Kidney tubule cell (primary cell): ENCODE measurements at regions not wholly inside any gene's neighbourhood (a gene's known extent, or its start where the extent isn't known, plus 50 kb on each side); places are given as distances from the start of the nearest gene placed in this dataset.

Experiments
- DNase-seq: peaks from one replicate; pipeline ENCODE4 v3.0.0-alpha.2; 2018; ENCODE audit warnings: low spot score

DNA sequence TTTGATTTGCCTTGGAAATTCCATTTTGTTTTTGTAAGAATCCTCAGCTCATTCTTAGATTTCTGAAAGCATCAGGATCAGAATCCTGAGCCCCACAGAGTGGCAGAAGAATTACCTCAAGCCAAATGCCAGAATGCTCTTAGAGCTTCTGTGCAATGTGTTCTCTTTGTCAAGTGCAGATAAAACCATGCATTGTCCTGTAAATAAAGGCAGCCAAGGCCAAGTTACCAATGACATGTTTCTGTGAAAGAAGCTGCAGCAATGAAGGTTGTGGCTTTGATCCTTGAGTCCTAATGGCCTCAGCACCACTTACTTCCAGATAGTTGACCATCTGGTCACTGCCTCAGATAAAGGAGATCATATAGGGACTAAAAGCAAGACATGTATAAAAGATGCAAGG lies 343.3 kb upstream of the AKR1E2 start:
- no peak for DNase-seq

DNA sequence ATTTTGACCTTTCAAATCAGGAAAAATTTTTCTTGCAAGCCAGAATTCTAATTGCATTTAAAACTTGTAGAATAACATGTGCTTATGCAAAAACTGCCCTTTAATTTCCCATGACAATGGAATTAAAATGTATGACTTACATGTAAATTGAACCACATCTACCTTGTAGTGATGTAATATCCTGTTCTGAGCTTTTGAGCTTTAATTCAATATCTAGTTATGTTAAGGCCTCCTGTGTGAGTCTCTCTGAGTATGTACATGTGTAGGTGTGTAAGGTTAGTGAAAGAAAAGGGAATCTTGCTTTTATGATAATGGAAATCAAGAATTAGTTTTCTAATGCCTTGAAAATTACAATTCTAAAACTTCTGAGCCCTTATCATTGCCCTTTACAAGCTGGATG lies 344.8 kb upstream of the AKR1E2 start:
- DNase-seq = no peak

DNA sequence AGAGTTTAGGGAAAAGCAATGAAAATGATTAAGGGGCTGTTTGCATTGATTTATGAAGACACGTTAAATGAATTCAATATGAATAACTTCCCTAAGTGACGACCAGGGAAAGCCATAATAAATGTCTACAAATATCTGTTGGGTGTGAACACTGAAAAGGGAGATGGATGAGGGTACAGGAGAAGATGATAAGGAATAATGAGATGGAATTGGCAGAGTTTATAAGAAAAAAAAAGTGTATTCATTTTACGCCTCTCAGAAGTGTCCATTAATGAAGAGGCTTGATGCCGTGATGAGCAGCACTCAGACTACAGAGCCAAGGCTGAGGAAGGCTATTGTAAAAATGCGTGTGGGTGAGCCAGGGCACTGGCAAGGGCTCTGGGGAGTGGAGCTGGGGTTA lies 346.7 kb upstream of the AKR1E2 start:
- DNase-seq = no peak

DNA sequence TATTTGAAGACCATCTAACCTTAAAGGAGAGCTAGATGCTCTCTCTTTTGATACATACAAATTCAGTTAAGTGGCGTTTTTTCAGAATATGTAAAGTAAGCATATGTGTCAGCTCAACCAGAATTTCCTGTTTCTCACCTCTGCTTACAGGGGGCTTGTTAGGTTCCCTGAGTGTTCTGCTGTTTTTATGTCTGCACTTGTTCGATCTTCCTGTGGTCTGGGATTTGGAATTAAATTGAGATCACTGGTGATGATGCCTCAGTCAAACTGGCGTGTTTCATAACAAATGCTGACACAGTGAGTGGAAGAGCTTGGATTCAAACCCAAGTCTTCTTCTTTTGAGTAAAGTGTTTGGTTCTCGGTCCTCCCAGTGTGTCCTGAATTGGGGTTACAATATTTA lies 348.3 kb upstream of the AKR1E2 start:
- no peak for DNase-seq

DNA sequence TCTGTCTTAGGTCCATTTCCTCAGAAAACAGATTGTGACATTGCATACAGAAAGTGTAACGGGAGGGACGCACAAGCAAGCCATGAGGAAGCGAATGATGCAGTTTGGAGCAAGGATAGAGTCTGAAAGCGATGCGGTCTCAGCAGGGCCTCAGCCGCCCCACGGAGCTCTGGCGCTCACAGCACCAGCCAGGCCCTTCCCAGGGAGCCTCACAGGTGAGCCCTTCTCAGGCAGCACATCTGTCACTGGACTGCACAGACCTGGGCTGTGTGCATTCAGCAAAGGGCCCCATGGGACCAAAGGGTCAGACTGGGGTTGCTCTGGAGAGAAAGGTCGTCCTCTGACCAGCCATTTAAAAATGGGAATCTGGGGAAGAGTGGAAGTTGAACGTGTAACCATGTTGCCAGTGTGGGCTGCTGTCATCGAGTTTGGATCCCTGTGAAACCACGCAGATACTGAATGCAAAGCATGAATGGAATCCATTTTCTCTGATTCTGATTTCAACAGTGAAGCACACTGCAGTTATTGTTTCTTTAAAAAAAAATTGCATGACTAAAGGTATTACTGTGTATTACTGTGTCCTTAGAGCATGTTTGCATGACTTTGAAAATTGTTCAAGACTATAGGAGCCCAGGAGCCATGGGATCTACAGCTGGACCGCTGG lies 350.0 kb upstream of the AKR1E2 start:
- no peak for DNase-seq

DNA sequence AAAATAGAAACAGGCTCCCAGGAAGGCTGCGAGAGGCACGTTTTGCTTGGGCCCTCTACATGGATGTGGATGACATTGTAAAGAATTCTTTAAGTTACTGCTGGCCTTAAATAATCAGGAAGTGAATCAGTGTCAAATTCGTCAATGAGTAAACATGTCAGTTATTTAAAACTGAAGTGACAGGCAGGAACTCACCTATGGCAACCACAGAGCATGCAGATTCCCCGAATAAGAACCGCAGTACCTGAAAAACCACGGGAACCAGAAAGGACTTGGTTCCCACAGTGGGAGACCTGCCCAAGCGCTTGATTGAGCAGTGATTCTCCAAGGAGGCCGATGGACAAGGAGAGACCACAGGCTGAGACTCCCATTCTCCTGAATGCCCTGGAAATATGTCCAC lies 351.2 kb upstream of the AKR1E2 start:
- peak; percentile 59 for DNase-seq

DNA sequence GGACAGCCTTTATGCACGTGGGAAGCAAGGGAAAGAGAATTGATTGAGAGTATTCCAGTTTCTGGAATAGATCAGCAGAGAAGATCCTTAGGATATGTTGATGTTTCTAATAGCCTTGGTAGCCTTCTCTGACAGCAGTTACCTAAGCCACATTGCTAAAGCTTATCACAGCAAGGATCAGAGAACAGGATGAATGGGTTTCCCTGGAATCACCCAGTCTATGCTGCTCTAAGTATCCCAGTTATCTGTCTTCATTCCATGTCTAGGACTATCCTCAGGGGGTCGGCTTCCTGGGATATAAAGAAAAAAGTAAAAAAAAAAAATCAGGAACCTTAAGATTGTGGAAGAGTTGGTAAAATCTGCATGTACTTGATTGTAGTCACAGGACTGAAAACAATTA lies 352.0 kb upstream of the AKR1E2 start:
- DNase-seq = no peak

DNA sequence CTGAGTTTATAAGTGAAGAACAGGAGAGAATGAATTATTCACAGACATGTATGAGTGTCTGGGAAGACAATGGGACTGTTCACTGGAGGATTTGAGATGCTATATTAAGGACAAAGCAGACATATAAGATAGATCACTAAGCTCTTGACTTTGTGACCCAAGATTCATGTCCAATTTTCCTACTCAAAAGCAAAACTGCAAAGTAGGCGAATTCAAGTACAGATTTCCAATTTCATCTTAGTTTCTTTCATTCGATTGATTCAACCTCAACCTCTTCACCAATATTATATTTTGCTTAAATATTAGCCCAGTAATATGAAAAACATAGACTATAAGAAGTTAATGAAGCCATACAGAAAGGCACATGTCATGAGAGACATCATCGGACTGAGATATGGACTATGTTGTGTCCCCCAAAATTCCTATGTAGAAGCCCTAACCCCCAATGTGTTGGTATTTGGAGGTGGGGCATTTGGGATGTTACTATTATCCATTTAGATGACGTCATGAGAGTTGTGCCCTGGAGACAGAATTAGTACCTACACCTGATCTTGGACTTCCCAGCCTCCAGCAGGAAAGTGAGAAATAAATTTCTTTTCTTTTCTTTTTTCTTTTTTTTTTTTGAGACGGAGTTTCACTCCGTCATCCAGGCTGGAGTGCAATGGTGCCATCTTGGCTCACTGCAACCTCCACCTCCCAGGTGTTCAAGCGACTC lies 353.7 kb upstream of the AKR1E2 start:
- DNase-seq = no peak

DNA sequence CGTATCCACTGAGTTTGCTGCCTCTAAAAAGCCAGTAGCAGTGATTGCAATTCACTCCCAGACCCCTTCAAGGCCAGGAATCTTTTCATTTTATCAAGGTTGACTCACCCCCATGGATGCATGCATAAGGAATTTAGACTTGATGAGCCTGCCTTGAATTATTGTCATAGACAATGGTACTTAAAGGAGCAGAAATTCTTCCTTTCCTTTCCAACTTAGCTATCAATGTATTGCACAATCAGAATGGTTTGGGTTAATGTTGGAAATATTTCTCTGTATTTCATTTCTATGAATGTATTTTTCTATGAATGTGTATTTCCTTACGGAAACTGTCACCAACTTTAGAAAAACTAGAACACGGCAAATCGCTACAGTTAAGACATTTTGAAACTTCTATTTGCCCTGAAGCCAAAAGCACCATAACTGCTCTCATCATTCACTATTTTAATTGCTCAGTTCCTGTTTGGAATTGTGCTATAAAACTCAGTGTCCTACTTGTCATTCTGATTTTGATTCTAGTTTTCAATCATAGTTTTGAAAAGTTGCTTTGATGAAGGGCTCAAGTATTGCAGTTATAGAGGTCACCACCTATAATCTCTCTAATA lies 355.7 kb upstream of the AKR1E2 start:
- peak; percentile 67 for DNase-seq

DNA sequence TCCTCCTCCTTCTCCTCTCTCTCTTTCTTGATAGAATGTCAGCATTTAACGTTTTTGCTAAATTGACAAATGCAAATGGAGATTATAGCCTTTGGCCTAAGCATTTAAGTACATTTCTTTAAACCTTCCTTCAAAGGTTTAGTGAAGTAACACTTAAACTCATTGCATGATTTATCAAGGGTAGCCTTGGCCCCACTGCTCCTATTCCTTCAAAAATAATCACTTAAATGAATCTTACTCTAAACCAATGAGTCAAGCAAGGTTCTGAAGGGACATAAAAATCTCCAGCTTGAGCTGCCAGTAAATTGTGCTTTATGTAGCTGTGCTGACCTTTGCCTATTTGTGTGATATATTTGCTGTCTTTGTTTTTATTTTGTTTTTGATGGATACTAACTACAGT lies 358.5 kb upstream of the AKR1E2 start:
- no peak for DNase-seq

DNA sequence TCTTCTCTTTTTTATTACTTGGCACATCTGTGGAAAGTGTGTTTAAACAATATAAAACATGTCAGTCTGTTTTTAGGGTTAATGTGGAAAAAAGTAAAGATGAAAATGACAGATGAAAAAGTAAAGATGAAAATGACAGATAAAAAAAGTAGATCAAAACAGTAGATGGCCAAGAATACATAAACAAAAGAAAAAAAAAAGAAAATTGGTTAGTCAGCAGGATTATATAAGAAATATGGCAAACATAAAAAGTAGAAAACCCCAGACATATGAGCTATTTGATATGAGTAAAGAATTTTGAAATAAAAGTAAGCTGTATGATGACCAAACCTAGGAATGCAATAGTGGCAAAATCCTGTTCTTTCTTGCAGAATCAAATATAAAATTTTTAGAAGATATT lies 365.7 kb upstream of the AKR1E2 start:
- no peak for DNase-seq

DNA sequence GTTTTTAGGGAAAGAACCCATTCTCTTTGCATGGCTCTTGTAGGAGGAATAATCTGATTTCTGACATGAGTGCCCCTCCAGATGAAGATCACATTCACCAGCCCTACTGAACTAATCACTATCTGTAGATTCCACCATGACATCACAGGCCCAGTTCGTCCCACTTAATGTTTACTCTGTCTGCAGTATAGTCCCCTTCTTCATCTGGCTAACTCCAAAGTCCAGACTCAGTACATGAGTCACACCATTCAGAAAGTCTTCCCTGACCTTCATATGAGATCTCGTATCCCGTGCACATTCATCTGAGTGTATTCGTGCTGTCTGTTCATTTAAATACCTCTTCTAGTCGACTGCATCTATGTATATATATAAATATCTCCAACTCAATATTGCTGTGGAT lies 366.5 kb upstream of the AKR1E2 start:
- DNase-seq = peak; percentile 34

DNA sequence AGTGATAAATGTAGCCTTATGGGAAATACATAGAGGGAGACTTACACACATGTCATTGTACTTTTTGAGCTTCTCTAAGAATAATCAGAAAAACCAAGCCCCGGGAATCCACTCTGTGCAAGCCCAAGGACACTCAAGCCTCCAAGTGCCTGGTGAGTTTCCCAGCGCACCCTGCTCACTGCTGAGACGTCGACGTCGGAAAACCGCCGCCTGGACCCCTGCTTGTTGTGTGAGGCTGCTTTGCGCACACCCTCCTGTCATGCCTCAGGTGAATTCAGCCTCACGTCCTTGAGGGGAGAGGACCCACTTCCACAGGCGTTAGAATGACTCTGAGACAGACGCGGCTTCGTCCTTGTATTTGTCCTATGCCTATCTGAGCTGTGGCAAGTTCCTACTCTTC lies 368.4 kb upstream of the AKR1E2 start:
- no peak for DNase-seq

DNA sequence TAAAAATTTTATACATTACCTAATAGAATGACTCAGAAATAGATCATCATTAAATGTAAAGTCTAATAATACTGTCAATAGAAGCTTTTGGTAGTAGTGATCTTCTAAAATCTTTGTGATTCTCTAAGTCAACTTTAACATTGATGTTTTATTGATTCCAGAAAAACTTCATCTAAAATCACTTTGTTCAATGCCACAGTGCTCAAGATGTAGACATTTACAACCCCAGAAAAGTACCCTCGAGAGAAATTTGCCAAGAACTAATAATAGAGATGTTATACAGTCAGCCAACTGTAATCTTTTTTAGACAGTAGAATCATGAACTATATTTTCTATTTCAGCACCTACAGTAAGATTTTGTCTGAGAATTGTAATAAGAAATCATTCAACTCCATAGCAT lies 369.2 kb upstream of the AKR1E2 start:
- DNase-seq = no peak

DNA sequence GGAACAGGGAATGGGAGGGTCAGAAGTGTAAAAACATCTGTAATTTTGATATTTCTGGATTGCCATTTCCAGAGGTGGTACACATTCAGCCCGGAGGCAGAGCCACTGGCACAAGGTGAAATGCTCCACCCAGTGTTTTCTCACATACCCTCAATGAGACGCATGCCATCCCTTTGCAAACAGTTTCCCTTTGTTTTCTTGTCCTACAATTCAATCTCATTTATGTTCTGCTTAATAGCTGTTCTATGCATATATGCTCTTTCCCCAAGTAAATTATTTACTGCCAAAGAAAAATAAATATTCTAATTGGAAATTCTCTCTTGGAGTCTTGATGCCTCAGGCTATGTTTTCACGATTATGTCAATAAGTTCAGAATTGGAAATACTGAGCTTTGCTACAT lies 369.7 kb upstream of the AKR1E2 start:
- no peak for DNase-seq

DNA sequence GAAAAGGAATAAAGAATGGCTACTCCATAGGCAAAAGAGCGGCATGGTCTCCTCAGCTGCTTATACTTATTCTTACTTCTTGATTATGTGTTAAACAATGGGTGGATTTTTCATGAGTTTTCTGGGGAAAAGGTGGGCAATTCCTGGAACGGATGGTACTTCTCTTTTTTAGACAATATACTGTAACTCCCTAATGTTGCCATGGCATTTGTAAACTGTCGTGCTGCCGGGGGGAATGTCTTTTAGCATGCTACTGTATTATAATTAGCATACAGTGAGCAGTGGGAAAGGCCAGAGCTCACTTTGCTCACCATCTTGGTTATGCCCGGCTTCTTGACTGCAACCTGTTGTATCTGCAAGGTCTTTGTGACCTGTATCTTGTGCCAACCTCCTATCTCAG lies 372.1 kb upstream of the AKR1E2 start:
- DNase-seq = no peak

DNA sequence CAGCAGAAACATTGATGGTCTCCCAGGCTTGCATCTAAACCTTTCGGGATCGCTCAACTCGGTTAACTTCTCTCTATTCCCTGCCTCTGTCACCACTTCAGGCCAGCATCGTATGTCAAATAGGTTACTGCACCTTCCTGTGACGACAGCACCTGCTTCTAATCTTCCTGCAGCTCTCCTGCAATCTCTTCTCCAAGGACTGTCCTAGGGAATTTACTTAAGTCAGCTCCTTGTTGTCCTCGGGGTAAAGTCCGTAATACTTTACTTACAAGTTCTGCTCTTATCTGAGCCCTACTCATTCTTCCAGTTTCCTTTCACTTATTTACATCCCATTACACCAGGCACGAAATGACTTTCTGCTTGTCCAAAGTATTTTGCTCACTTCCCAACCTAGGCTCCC lies 372.7 kb upstream of the AKR1E2 start:
- DNase-seq = no peak

DNA sequence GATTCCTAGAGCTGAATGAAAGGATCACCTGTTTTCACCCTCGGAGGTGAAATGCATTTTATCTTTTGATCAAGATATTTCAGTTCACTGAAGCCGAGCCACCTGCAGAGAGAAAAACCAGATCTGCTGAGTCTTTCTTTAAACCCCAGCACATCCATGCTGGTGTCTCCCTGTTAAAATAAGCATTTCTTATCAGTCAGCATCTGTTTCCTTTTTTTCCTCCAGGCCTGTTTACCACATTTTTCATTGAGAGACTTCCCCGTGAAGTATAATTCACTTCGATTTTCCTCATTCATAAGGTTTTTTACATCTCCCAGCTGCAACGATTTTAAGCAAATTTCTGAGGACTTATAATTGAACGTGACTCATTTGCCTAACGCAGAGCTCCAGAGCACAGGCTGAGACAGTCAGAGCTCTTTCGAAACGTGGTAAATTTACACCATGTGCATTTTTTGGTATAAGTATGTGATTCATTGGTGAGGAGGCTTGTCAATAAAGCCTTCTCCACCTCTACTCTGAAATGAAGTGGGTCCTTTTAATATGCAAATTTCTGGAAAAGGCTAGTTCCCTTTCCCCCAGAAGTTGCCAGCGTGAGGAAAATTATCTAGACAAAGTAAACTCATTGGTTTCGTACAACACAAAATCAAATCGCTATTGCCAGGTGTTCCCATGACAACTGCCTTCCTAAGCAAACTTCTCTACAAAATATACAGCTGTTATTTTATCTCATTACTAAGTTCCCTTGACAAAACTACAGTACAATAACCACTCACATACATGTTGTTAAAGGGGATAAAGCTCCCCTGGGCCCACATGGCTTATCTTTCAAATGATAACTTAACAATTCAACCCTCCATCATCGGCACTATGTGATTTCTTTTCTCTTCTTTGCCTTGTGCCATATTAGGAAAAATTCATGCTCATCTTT lies 374.8 kb upstream of the AKR1E2 start:
- DNase-seq = peak; percentile 1

DNA sequence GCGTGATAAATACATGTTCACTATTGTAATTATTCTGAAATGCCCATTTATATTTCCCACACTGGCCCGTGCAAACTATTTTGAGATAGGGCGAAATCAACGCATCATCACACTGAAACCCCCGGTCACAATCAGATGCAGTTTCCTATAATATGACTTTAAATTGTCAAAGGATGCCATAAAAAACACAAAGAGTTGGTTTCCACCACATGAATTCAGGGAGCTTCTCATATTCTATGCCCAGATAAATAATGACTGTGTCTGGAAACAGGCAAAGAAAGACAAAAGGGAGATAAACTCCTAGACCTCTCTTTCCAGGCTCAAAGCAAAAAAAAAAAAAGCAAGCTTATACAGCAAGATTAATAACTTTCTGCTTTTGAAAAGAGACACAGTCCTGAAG lies 375.8 kb upstream of the AKR1E2 start:
- DNase-seq = no peak

DNA sequence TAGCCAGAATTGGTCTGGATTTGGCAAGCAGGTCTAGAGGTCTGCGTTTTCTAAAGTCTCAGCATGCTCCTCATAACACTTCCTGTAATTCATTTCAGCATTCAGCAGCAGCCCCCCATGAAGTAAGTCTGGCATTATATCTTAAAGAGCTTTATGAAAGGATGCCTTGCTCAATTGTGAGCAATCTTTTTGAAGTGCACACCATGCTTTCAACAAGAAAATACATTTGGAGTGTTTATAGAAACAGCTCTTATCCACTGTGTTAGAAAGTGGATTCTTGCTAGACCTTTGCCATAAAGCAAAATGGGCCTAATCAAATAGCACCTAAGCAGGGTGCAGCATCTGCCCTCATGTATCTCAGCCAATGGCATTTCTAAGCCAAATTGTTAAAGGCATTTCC lies 378.0 kb upstream of the AKR1E2 start:
- DNase-seq = no peak

DNA sequence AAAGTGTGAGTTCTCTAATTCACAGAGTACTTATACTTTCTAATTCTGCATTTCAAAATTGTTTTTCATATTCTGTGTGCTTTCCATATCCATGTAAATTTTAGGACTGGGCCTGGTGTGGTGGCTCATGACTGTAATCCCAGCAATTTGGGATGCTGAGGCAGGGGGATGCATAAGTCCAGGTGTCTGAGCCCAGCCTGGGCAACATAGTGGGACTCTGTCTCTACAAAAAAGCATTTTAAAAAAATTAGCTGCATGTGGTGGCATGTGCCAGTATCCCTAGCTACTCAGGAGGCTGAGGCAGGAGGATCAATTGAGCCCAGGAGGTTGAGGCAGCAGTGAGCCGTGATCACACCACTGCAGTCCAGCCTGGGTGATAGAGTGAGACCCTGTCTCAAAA lies 382.6 kb upstream of the AKR1E2 start:
- DNase-seq = no peak

DNA sequence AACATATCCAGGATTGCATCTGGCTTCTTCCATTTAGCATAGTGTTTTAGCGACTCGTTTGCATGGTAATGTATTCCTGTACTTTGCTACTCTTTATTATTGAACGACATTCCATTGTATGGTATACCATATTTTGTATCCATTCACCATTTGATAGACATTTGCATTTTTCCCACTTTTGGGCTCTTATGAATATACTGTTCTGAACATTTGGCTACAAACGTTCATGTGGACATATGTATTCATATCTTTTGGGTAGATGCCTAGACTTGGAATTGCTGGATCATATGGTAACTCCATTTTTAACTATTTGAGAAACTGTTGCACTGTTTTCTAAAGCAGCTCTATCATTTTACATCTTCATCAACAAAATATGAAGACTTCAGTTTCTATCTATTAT lies 383.7 kb upstream of the AKR1E2 start:
- DNase-seq = no peak

DNA sequence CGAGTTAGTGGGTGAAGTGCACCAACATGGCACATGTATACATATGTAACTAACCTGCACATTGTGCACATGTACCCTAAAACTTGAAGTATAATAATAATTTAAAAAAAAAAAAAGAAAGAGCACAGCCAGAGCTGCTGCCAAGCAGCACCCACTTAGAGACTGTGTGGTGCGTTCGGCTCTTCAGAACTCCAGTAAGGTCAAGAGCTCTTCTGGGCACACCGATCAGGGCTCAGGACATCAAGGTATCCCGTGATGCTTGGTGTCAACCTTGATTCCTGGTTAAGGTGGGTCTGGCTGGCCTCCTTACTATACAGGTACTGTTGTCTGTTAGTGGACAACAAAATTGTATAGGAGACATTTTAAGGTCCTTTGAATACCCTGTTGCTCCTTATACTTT lies 385.7 kb upstream of the AKR1E2 start:
- no peak for DNase-seq
